Neural progenitor cell (in vitro differentiated cells): ENCODE measurements at regions not wholly inside any gene's neighbourhood (a gene's known extent, or its start where the extent isn't known, plus 50 kb on each side); places are given as distances from the start of the nearest gene placed in this dataset.
A peak's percentile ranks its signal among the peaks of the same experiment; 100 is the strongest.

ENCODE experiments used
- DNase-seq: peaks from one replicate; pipeline ENCODE4 v3.0.0-alpha.2; 2016; ENCODE audit warnings: low spot score
- H2AFZ ChIP-seq: fragments of 200-600 bp; sonication (generic); replicated peaks from 2 replicates; pipeline ENCODE4 v1.6.1; 2016; ENCODE audit warnings: antibody characterized with exemption
- H3F3A ChIP-seq: fragments of 200-600 bp; sonication (generic); 2 replicates; pipeline ENCODE4 v1.6.1; 2016; ENCODE audit warnings: antibody characterized with exemption, low read depth
- H3K27ac ChIP-seq: fragments of 200-600 bp; sonication (generic); 2 replicates; pipeline ENCODE4 v1.5.1; 2016; ENCODE audit warnings: mild to moderate bottlenecking
- H3K27me3 ChIP-seq: fragments of 200-600 bp; sonication (generic); 2 replicates; pipeline ENCODE4 v1.6.1; 2016; ENCODE audit warnings: mild to moderate bottlenecking, moderate library complexity
- H3K36me3 ChIP-seq: fragments of 200-600 bp; sonication (generic); 2 replicates; pipeline ENCODE4 v1.5.1; 2016
- H3K4me1 ChIP-seq: fragments of 200-600 bp; sonication (generic); 2 replicates; pipeline ENCODE4 v1.6.1; 2016; ENCODE audit warnings: mixed run types
- H3K4me2 ChIP-seq: fragments of 200-600 bp; sonication (generic); 2 replicates; pipeline ENCODE4 v1.6.1; 2016
- H3K4me3 ChIP-seq: fragments of 200-600 bp; sonication (generic); 2 replicates; pipeline ENCODE4 v1.5.1; 2016
- H3K79me2 ChIP-seq: fragments of 200-600 bp; sonication (generic); 2 replicates; pipeline ENCODE4 v1.6.1; 2016; ENCODE audit warnings: low read depth
- H3K9ac ChIP-seq: fragments of 200-600 bp; sonication (generic); 2 replicates; pipeline ENCODE4 v1.6.1; 2016
- H3K9me3 ChIP-seq: fragments of 200-600 bp; sonication (generic); 2 replicates; pipeline ENCODE4 v1.5.1; 2016; ENCODE audit warnings: low read depth
- H4K20me1 ChIP-seq: fragments of 200-600 bp; sonication (generic); 2 replicates; pipeline ENCODE4 v1.6.1; 2016; ENCODE audit warnings: low read depth
- H3K27ac Mint-ChIP-seq: 3 replicates; pipeline ENCODE4 v1.8.0; 2021; ENCODE audit warnings: mixed read lengths
- H3K27me3 Mint-ChIP-seq: 2 replicates; pipeline ENCODE4 v1.8.0; 2022; ENCODE audit warnings: low read depth, mild to moderate bottlenecking, inconsistent platforms, moderate library complexity, mixed read lengths; ENCODE audit not compliant: insufficient read depth
- H3K36me3 Mint-ChIP-seq: 3 replicates; pipeline ENCODE4 v1.8.0; 2021; ENCODE audit warnings: mixed read lengths
- H3K4me1 Mint-ChIP-seq: 3 replicates; pipeline ENCODE4 v1.8.0; 2021; ENCODE audit warnings: mixed read lengths
- H3K4me3 Mint-ChIP-seq: 3 replicates; pipeline ENCODE4 v1.8.0; 2021; ENCODE audit warnings: mild to moderate bottlenecking, moderate library complexity, mixed read lengths
- H3K9me3 Mint-ChIP-seq: 3 replicates; pipeline ENCODE4 v1.8.0; 2020; ENCODE audit warnings: mixed read lengths
- EZH2 ChIP-seq: fragments of 200-600 bp; sonication (generic); IDR thresholded peaks from 2 replicates; pipeline ENCODE4 v1.6.1; 2017; ENCODE audit warnings: antibody characterized with exemption, mild to moderate bottlenecking, moderate library complexity
- EZH2phosphoT487 ChIP-seq: fragments of 200-600 bp; sonication (generic); IDR thresholded peaks from 2 replicates; pipeline ENCODE4 v1.6.1; 2017; ENCODE audit warnings: antibody characterized with exemption
- TF ChIP-seq, protein P1 (sequence below): fragments of 200-600 bp; sonication (generic); IDR thresholded peaks from 2 replicates; pipeline ENCODE4 v1.5.1; 2017; ENCODE audit warnings: antibody characterized with exemption, mild to moderate bottlenecking

DNA sequence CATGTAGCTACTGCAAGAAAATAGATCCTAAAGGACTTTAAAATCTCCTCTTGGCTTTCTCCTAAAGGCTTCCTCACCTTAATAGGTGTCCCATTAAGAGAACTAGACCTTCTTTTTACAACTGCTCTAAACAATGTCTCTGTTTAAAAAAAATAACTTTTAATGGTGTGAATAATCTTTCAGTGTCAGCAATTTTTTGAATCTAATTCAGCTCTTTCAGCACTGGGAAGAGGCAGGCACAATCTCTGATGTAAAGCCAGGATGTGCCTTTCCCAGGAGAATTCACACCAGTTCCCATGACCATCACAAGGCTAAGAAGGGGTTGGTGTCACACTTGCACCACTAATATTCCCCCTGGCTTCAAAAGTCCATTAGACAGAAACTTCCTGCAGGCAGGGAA lies 254.6 kb downstream of the XPNPEP1 start:
- Histone ChIP-seq H3K4me1 (no peaks in the 10 kb centered on the region), H3K36me3 (no peaks in the 10 kb centered on the region), H4K20me1 (no peaks in the 10 kb centered on the region), H3K4me2 (no peak overlapping the region), H3K9me3 (no peaks in the 10 kb centered on the region), H3K27ac (no peak overlapping the region), H2AFZ (peak overlapping the region; percentile 78), H3K4me3 (no peak overlapping the region), H3K27me3 (no peaks in the 10 kb centered on the region), H3K79me2 (no peaks in the 10 kb centered on the region), H3F3A (no peaks in the 10 kb centered on the region), H3K9ac (no peak overlapping the region)
- Mint-ChIP-seq H3K4me1 (no peaks in the 10 kb centered on the region), H3K27me3 (no peaks in the 10 kb centered on the region), H3K36me3 (no peaks in the 10 kb centered on the region), H3K9me3 (no peaks in the 10 kb centered on the region), H3K27ac (no peak overlapping the region), H3K4me3 (no peak overlapping the region)
- TF ChIP-seq EZH2 (no peak), EZH2phosphoT487 (no peak)
- TF ChIP-seq, protein P1, sequence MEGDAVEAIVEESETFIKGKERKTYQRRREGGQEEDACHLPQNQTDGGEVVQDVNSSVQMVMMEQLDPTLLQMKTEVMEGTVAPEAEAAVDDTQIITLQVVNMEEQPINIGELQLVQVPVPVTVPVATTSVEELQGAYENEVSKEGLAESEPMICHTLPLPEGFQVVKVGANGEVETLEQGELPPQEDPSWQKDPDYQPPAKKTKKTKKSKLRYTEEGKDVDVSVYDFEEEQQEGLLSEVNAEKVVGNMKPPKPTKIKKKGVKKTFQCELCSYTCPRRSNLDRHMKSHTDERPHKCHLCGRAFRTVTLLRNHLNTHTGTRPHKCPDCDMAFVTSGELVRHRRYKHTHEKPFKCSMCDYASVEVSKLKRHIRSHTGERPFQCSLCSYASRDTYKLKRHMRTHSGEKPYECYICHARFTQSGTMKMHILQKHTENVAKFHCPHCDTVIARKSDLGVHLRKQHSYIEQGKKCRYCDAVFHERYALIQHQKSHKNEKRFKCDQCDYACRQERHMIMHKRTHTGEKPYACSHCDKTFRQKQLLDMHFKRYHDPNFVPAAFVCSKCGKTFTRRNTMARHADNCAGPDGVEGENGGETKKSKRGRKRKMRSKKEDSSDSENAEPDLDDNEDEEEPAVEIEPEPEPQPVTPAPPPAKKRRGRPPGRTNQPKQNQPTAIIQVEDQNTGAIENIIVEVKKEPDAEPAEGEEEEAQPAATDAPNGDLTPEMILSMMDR = no peak
- no peak for DNase-seq

GRCh38 chr10:109668154-109668665 lies 255.1 kb downstream of the XPNPEP1 start:
- no peaks in the 10 kb centered on the region for H3K36me3 ChIP-seq
- TF ChIP-seq EZH2 (no peak), EZH2phosphoT487 (no peak)
- TF ChIP-seq, protein P1 = no peak
- H3K9me3 Mint-ChIP-seq = no peaks in the 10 kb centered on the region
- no peak overlapping the region for H3K4me2 ChIP-seq
- H3K36me3 Mint-ChIP-seq = no peaks in the 10 kb centered on the region
- no peaks in the 10 kb centered on the region for H3K9me3 ChIP-seq
- no peak overlapping the region for H3K27ac Mint-ChIP-seq
- no peak overlapping the region for H3K9ac ChIP-seq
- H3K27ac ChIP-seq = no peak overlapping the region
- no peaks in the 10 kb centered on the region for H3K27me3 Mint-ChIP-seq
- no peaks in the 10 kb centered on the region for H3K4me1 Mint-ChIP-seq
- no peak overlapping the region for H3K4me3 ChIP-seq
- no peaks in the 10 kb centered on the region for H3K27me3 ChIP-seq
- H3F3A ChIP-seq = no peaks in the 10 kb centered on the region
- no peak for DNase-seq
- H4K20me1 ChIP-seq = no peaks in the 10 kb centered on the region
- no peaks in the 10 kb centered on the region for H3K79me2 ChIP-seq
- H2AFZ ChIP-seq = no peak overlapping the region
- no peak overlapping the region for H3K4me3 Mint-ChIP-seq
- no peaks in the 10 kb centered on the region for H3K4me1 ChIP-seq

DNA sequence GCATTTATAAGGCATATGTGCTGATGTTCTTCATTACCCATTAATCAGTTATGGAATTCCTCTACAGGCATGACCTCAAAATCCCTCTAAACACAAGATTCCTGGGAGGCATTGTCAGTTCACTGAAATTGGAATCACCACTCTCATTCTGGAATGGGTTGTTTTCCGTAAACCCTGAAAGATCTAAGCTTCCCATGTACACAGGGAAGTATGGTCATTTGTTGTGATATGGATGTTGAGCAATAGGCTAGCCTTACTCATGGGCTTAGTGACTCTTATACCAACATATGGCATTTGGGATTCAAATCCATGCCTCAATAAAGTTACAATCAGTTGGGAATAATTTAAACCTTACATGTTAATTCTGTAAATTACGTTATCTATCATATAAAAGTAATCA lies 258.0 kb downstream of the XPNPEP1 start:
- no peaks in the 10 kb centered on the region for H3K9me3 Mint-ChIP-seq
- no peaks in the 10 kb centered on the region for H3K27me3 Mint-ChIP-seq
- Histone ChIP-seq H2AFZ (no peak overlapping the region), H3K4me2 (no peak overlapping the region), H3K27ac (no peak overlapping the region), H3K4me3 (no peak overlapping the region), H3K4me1 (no peaks in the 10 kb centered on the region), H3K9ac (no peak overlapping the region), H3K9me3 (no peaks in the 10 kb centered on the region), H4K20me1 (no peaks in the 10 kb centered on the region), H3K27me3 (no peaks in the 10 kb centered on the region), H3K36me3 (no peaks in the 10 kb centered on the region), H3F3A (no peaks in the 10 kb centered on the region), H3K79me2 (no peaks in the 10 kb centered on the region)
- no peaks in the 10 kb centered on the region for H3K36me3 Mint-ChIP-seq
- no peak overlapping the region for H3K27ac Mint-ChIP-seq
- H3K4me1 Mint-ChIP-seq = no peaks in the 10 kb centered on the region
- TF ChIP-seq, protein P1 = no peak
- TF ChIP-seq EZH2 (no peak), EZH2phosphoT487 (no peak)
- H3K4me3 Mint-ChIP-seq = no peak overlapping the region
- no peak for DNase-seq
